Fibroblast of lung (primary cell): ENCODE measurements at regions not wholly inside any gene's neighbourhood (a gene's known extent, or its start where the extent isn't known, plus 50 kb on each side); places are given as distances from the start of the nearest gene placed in this dataset.

ENCODE experiments used
- EZH2 ChIP-seq: IDR thresholded peaks from 2 replicates; pipeline ENCODE4 v1.5.1; 2012; ENCODE audit warnings: low read length, control low read depth, mild to moderate bottlenecking; ENCODE audit errors: missing control alignments
- TF ChIP-seq, protein P1 (sequence below), 2 donors: IDR thresholded peaks in 1 of 2; conservative IDR thresholded peaks in 1 of 2; 1 replicate in 1 of 2; 2 replicates in 1 of 2; pipeline ENCODE4 v1.5.1; 2011 to 2012; ENCODE audit warnings: low read length in 2 of 2, control low read depth in 1 of 2, inconsistent platforms in 1 of 2, low read depth in 1 of 2, mild to moderate bottlenecking in 1 of 2

DNA sequence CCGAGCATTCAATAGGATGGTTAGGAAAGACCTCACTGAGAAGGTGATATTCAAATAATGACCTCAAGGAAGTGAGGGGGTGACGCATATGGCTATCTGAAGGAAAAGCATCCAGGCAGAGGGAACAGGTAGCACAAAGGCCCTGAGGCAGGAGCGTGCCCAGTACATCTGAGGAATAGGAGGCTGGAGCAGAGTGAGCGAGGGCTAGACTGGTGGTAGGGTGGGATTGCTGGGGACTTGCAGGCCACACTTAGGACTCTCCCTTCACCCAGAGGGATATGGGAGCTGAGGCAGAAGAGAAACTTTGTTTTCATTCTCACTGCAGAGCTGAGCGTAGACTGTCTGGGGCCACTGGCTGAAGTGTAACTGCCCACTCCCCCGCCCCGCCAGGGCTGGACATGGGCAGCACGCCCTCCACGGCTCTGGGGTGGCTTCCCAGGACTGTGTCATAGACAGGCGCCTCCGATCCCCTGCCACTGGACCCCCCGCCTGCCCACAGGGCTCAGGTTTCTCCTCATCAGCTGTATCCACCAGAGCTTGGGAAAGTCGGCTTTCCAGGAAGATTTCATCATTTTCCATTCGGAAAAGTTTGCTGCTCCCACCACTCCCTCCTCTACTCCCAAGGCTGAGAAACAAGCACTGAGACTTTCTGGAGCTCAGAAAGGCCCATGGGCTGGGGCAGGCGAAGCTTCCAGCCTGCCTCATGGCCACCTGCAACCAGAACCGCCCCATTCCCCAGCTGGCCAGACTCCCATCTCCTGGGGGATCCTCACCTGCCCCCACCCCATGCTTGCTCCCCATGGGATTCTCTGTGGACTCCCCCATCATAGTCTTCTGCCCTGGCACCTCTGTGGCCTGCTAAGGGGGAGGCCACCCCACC lies 142.6 kb downstream of the MRPL14 start:
- TF ChIP-seq, protein P1, sequence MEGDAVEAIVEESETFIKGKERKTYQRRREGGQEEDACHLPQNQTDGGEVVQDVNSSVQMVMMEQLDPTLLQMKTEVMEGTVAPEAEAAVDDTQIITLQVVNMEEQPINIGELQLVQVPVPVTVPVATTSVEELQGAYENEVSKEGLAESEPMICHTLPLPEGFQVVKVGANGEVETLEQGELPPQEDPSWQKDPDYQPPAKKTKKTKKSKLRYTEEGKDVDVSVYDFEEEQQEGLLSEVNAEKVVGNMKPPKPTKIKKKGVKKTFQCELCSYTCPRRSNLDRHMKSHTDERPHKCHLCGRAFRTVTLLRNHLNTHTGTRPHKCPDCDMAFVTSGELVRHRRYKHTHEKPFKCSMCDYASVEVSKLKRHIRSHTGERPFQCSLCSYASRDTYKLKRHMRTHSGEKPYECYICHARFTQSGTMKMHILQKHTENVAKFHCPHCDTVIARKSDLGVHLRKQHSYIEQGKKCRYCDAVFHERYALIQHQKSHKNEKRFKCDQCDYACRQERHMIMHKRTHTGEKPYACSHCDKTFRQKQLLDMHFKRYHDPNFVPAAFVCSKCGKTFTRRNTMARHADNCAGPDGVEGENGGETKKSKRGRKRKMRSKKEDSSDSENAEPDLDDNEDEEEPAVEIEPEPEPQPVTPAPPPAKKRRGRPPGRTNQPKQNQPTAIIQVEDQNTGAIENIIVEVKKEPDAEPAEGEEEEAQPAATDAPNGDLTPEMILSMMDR (conservative IDR thresholded peaks at IDR 0.05 in 1 of 2, IDR thresholded peaks at IDR 0.05 in 1 of 2; ENCODE audit: low read depth in 1 of 2, low read length in 2 of 2): no peak
- TF ChIP-seq EZH2: no peak
